ENCODE measurements at regions not wholly inside any gene's neighbourhood (a gene's known extent, or its start where the extent isn't known, plus 50 kb on each side); places are given as distances from the start of the nearest gene placed in this dataset.

- no peak for DNase-seq (ENCODE audit: low spot score in 2 of 2, unreplicated experiment in 2 of 2)
Observed at GRCh38 chr3:64900617-64901521, 213.1 kb upstream of the ADAMTS9 start.

GRCh38 chr3:64900156-64900555, 212.4 kb upstream of the ADAMTS9 start:
- H3K27me3 Mint-ChIP-seq (ENCODE audit: low read depth) = no peaks in the 10 kb centered on the region
- peaks cover 34% of the 10 kb centered on the region for H3K4me1 Mint-ChIP-seq
- H3K36me3 Mint-ChIP-seq = no peaks in the 10 kb centered on the region
- peaks cover 3% of the 10 kb centered on the region for H3K9me3 Mint-ChIP-seq
- TF ChIP-seq CTCF (IDR thresholded peaks at IDR 0.05; ENCODE audit: unreplicated experiment) = no peak
- H3K27ac Mint-ChIP-seq = no peak overlapping the region
- no peak for DNase-seq (ENCODE audit: low spot score in 2 of 2, unreplicated experiment in 2 of 2)
- H3K4me3 Mint-ChIP-seq = no peak overlapping the region

More at GRCh38 chr3:64900617-64901521, 213.1 kb upstream of the ADAMTS9 start:
- H3K4me3 Mint-ChIP-seq = no peak overlapping the region
- peaks cover 3% of the 10 kb centered on the region for H3K9me3 Mint-ChIP-seq
- no peaks in the 10 kb centered on the region for H3K36me3 Mint-ChIP-seq
- TF ChIP-seq CTCF (IDR thresholded peaks at IDR 0.05; ENCODE audit: unreplicated experiment) = no peak
- peaks cover 36% of the 10 kb centered on the region for H3K4me1 Mint-ChIP-seq
- H3K27me3 Mint-ChIP-seq (ENCODE audit: low read depth) = no peaks in the 10 kb centered on the region
- H3K27ac Mint-ChIP-seq = no peak overlapping the region

- H3K27ac Mint-ChIP-seq = no peak overlapping the region
- no peak for DNase-seq (ENCODE audit: low spot score in 2 of 2, unreplicated experiment in 2 of 2)
- TF ChIP-seq CTCF (IDR thresholded peaks at IDR 0.05; ENCODE audit: unreplicated experiment) = no peak
- no peaks in the 10 kb centered on the region for H3K36me3 Mint-ChIP-seq
- no peaks in the 10 kb centered on the region for H3K27me3 Mint-ChIP-seq (ENCODE audit: low read depth)
- peaks cover 35% of the 10 kb centered on the region for H3K4me1 Mint-ChIP-seq
- no peak overlapping the region for H3K4me3 Mint-ChIP-seq
- peaks cover 3% of the 10 kb centered on the region for H3K9me3 Mint-ChIP-seq
Observed at GRCh38 chr3:64898941-64899340, 211.1 kb upstream of the ADAMTS9 start.

GRCh38 chr3:64895991-64896895, 208.4 kb upstream of the ADAMTS9 start:
- H3K36me3 Mint-ChIP-seq = no peaks in the 10 kb centered on the region
- peaks cover 18% of the 10 kb centered on the region for H3K4me1 Mint-ChIP-seq
- peaks cover 7% of the 10 kb centered on the region for H3K9me3 Mint-ChIP-seq
- no peak overlapping the region for H3K4me3 Mint-ChIP-seq
- TF ChIP-seq CTCF (IDR thresholded peaks at IDR 0.05; ENCODE audit: unreplicated experiment) = no peak
- no peak overlapping the region for H3K27ac Mint-ChIP-seq
- H3K27me3 Mint-ChIP-seq (ENCODE audit: low read depth) = no peaks in the 10 kb centered on the region
- no peak for DNase-seq (ENCODE audit: low spot score in 2 of 2, unreplicated experiment in 2 of 2)

- no peaks in the 10 kb centered on the region for H3K36me3 Mint-ChIP-seq
- H3K4me1 Mint-ChIP-seq = peaks cover 14% of the 10 kb centered on the region
- peak overlapping the region; percentile 26 for H3K27ac Mint-ChIP-seq
- H3K27me3 Mint-ChIP-seq (ENCODE audit: low read depth) = no peaks in the 10 kb centered on the region
- no peak overlapping the region for H3K4me3 Mint-ChIP-seq
- TF ChIP-seq CTCF (IDR thresholded peaks at IDR 0.05; ENCODE audit: unreplicated experiment) = no peak
- DNase-seq (ENCODE audit: low spot score in 2 of 2, unreplicated experiment in 2 of 2) = no peak
- H3K9me3 Mint-ChIP-seq = peaks cover 7% of the 10 kb centered on the region
Observed at GRCh38 chr3:64895106-64895990, 207.5 kb upstream of the ADAMTS9 start.
